OCI-LY7 (cell line): ENCODE measurements at regions not wholly inside any gene's neighbourhood (a gene's known extent, or its start where the extent isn't known, plus 50 kb on each side); places are given as distances from the start of the nearest gene placed in this dataset.

Experiments used
- EZH2phosphoT487 ChIP-seq: fragments of 200-600 bp; sonication (generic); IDR thresholded peaks from 2 replicates; pipeline ENCODE4 v1.6.1; 2018; ENCODE audit warnings: low read depth, borderline replicate concordance, mild to moderate bottlenecking, mixed run types, antibody characterized with exemption, low read length, moderate library complexity, mixed read lengths
- TF ChIP-seq, protein P1 (sequence below): fragments of 200-600 bp; sonication (generic); conservative IDR thresholded peaks from 2 replicates; pipeline ENCODE4 v1.5.1; 2014; ENCODE audit warnings: mild to moderate bottlenecking, antibody characterized with exemption, low read length, moderate library complexity, mixed read lengths

- no peak for TF ChIP-seq EZH2phosphoT487
- TF ChIP-seq, protein P1, sequence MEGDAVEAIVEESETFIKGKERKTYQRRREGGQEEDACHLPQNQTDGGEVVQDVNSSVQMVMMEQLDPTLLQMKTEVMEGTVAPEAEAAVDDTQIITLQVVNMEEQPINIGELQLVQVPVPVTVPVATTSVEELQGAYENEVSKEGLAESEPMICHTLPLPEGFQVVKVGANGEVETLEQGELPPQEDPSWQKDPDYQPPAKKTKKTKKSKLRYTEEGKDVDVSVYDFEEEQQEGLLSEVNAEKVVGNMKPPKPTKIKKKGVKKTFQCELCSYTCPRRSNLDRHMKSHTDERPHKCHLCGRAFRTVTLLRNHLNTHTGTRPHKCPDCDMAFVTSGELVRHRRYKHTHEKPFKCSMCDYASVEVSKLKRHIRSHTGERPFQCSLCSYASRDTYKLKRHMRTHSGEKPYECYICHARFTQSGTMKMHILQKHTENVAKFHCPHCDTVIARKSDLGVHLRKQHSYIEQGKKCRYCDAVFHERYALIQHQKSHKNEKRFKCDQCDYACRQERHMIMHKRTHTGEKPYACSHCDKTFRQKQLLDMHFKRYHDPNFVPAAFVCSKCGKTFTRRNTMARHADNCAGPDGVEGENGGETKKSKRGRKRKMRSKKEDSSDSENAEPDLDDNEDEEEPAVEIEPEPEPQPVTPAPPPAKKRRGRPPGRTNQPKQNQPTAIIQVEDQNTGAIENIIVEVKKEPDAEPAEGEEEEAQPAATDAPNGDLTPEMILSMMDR, result no peak
Observed at GRCh38 chr3:177538750-177539730, 341.8 kb upstream of the TBL1XR1 start.
